ENCODE measurements at regions not wholly inside any gene's neighbourhood (a gene's known extent, or its start where the extent isn't known, plus 50 kb on each side); places are given as distances from the start of the nearest gene placed in this dataset.

DNA sequence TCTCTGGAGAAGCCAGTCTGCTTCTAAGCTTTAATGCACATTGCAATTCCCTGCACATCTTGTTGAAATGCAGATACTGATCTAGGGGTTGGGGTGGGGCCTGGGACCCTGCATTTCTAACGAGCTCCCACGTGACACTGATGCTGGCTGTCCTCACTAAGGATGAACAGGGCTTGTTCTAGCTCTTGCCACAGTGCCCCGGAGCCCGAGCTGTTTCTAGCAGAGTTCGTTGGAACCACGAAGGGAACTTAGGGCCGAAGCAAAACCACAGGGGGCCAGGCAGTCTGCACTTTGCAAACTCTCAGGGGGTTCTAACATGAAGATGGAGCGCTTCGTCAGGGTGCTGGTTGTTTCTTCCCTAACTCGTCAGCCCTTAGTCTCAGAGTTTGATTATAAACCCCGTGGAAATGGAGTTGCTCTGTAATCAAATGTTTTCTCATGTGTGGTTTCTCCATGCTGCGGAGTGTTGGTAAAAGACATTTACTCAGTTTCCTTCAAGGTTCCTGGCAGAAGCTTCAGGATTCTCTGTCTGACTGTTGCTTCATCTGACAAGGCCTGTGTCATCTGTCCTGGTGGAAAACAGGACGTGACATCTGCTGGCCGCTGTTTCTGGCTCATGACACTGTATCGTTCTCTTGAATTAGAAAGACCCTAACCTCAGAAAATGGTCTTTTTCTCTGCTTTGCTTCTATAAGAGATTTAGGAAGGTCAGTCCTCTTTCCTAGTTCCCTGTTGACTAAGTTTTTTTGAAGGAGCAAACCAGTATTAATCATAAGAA, 221.5 kb downstream of the TEX29 start:
- H3K27me3 ChIP-seq, result no peaks in the 10 kb centered on the region
- no peak for DNase-seq (ENCODE audit: low spot score)
- TF ChIP-seq, protein P1, sequence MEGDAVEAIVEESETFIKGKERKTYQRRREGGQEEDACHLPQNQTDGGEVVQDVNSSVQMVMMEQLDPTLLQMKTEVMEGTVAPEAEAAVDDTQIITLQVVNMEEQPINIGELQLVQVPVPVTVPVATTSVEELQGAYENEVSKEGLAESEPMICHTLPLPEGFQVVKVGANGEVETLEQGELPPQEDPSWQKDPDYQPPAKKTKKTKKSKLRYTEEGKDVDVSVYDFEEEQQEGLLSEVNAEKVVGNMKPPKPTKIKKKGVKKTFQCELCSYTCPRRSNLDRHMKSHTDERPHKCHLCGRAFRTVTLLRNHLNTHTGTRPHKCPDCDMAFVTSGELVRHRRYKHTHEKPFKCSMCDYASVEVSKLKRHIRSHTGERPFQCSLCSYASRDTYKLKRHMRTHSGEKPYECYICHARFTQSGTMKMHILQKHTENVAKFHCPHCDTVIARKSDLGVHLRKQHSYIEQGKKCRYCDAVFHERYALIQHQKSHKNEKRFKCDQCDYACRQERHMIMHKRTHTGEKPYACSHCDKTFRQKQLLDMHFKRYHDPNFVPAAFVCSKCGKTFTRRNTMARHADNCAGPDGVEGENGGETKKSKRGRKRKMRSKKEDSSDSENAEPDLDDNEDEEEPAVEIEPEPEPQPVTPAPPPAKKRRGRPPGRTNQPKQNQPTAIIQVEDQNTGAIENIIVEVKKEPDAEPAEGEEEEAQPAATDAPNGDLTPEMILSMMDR (IDR thresholded peaks at IDR 0.05), result no peak

DNA sequence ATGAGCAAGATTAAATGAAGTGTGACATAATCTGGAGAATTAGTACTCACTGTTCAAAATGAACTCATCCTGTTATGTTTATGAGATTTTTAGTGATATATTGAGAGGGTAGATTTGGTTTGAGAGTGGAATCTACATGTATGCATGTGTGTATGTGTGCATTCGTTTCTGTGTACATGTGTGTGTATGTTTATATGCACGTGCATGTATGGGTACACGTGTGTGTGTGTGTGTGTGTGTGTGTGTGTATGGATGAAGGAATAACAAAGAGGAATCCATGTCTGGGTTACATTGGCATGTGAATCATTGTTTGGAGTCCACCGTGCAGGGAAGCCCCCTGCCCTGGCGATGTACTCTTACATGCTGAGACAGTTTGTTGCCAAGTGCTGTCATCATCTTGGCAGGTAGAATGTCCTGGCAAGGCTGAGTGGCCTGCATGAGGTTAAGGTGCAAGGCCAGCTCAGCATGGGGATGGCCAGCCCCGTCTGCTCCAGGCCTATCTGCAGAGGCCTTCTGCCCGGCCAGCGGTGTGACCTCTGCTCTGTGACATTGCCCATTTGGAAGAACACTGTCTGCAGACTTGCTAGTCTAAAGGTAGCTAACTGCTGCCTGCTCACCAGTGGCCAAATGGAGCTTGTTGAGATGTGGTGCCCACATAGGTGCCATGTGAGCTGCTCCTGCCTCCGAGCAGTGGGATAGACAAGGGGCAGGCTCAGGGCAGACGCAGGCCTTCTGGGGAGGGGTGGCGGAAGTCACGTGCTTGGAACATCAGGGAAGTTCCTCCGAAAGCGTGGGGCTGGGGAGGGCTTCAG, 222.3 kb downstream of the TEX29 start:
- no peak overlapping the region for H3K4me3 ChIP-seq
- TF ChIP-seq, protein P1 (IDR thresholded peaks at IDR 0.05), result no peak
- no peaks in the 10 kb centered on the region for H3K36me3 ChIP-seq
- no peaks in the 10 kb centered on the region for H3K9me3 ChIP-seq
- no peak overlapping the region for H3K27ac ChIP-seq
- no peak for DNase-seq (ENCODE audit: low spot score)
- no peaks in the 10 kb centered on the region for H3K4me1 ChIP-seq
- no peaks in the 10 kb centered on the region for H3K27me3 ChIP-seq

More for the DNA sequence above, 221.5 kb downstream of the TEX29 start:
- no peak overlapping the region for H3K27ac ChIP-seq
- no peak overlapping the region for H3K4me3 ChIP-seq
- H3K9me3 ChIP-seq, result no peaks in the 10 kb centered on the region
- H3K4me1 ChIP-seq, result no peaks in the 10 kb centered on the region
- no peaks in the 10 kb centered on the region for H3K36me3 ChIP-seq

- H3K36me3 ChIP-seq, result no peaks in the 10 kb centered on the region
- H3K4me1 ChIP-seq, result no peaks in the 10 kb centered on the region
- no peaks in the 10 kb centered on the region for H3K27me3 ChIP-seq
- DNase-seq (ENCODE audit: low spot score), result no peak
- no peak overlapping the region for H3K4me3 ChIP-seq
- H3K27ac ChIP-seq, result no peak overlapping the region
- TF ChIP-seq, protein P1 (IDR thresholded peaks at IDR 0.05), result no peak
- H3K9me3 ChIP-seq, result no peaks in the 10 kb centered on the region
Measured at GRCh38 chr13:111546921-111547675, 226.7 kb downstream of the TEX29 start.

DNA sequence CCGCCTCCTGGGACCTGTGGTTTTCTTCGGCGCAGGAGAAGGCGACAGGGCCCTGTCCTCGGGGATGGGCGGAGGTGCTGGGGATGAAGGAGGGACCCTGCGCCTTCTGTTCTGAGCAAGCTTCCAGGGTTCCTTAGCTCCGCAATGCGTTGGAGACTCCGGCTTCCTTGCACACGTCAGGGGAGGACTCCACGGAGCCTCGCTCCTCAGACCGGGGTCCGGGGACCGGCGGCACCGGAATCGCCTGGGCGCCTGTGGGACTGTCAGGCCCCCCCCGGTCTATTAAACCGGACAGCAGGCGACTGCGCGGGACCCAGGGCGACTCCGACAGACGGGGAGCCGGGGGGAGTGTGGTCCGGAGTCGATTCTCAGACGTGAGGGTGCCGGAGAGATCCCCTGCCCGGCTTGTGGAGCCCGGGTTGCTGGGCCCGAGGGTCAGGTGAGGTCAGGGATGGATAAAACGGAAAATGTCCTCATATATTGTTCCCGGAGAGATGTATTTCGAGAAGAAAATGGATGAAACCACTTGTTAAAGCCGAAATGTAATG, 227.4 kb downstream of the TEX29 start:
- Histone ChIP-seq H3K4me3 (no peak overlapping the region), H3K9me3 (no peaks in the 10 kb centered on the region), H3K27ac (no peak overlapping the region), H3K4me1 (no peaks in the 10 kb centered on the region), H3K36me3 (no peaks in the 10 kb centered on the region), H3K27me3 (no peaks in the 10 kb centered on the region)
- TF ChIP-seq, protein P1 (IDR thresholded peaks at IDR 0.05), result no peak
- DNase-seq (ENCODE audit: low spot score), result no peak

- no peak for DNase-seq (ENCODE audit: low spot score)
- H3K27me3 ChIP-seq, result no peaks in the 10 kb centered on the region
- no peak overlapping the region for H3K27ac ChIP-seq
- TF ChIP-seq, protein P1 (IDR thresholded peaks at IDR 0.05), result no peak
- no peak overlapping the region for H3K4me3 ChIP-seq
- H3K36me3 ChIP-seq, result no peaks in the 10 kb centered on the region
- no peaks in the 10 kb centered on the region for H3K9me3 ChIP-seq
- H3K4me1 ChIP-seq, result no peaks in the 10 kb centered on the region
Measured at GRCh38 chr13:111548301-111548700, 227.9 kb downstream of the TEX29 start.
